GM21825 (cell line): ENCODE measurements at regions not wholly inside any gene's neighbourhood (a gene's known extent, or its start where the extent isn't known, plus 50 kb on each side); places are given as distances from the start of the nearest gene placed in this dataset.

Source experiments
- ATAC-seq: cut with Tn5 transposase; IDR thresholded peaks from one replicate; pipeline ENCODE4 v1.9.1; 2021; ENCODE audit warnings: mild to moderate bottlenecking, moderate library complexity; ENCODE audit not compliant: unreplicated experiment

DNA sequence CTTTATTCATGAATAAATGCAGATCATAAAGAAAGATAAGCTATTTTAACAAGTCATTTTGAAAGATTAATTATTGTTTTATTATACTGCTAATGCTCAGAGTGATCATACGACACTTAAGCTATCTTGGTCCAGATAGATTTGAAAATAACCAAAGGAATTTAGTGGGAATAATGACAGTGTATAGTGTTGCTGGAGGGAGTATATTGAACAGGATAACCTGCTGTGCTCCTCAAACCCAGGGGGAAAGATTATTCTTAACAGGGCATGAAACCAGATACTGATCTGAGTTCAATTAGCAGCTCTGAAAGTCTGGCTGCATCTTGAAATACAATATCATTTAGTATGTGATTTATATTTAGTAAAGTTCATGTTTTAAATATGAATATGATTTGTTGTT lies 216.3 kb upstream of the ITGA4 start:
- no peak for ATAC-seq

DNA sequence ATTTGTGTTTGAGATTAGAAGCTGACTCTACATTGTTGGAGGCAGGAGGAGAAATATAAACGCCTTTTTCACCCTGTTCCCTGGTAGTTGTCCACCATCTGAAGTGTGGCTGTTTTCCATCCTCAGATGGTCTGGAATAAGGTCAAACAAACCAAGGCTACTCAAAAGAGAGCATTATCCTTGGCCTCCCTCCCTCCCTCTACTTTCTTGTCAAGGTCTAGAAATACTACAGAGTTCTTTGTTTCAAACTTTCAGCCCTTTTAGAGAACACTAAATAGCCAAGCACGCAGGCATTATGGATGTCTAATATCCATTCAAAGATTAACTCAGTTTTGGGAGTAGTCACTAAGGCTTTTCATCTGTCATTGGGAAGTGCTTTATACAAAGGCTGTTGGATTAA lies 215.8 kb upstream of the ITGA4 start:
- ATAC-seq, result no peak

DNA sequence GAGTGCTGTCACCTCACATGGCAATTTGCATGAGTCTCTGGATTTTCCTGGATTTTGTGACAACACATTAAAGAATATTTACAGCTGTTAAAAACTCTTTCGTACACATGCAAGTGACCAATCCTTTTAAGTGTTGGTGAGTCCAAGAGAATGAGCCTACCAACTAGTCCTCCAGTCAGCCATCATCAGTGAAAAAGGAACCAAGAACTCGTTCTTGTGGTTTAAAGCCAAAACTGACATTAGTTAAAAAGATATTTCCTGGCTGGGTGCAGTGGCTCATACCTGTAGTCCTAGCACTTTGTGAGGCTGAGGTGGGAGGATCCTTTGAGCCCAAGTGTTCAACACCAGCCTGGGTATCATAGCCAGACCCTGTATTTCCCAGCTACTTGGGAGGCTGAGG lies 215.4 kb upstream of the ITGA4 start:
- ATAC-seq, result peak; percentile 96

DNA sequence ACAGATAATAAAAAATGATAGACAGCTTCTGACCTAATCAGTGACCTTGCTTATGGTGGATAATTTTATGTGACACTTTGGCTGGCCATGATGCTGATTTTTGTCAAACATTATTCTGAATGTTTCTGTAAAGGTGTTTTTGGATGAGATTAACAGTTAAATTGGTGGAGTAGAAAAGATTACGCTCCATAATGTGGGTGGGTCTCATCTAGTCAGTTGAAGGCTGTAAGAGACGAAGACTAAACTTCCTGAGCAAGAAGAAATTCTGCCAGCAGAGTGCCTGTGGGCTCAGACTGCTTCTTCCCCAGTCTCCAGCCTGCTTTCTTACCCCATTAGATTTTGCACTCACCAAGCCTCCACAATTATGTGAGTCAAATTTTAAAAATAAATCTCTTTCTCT lies 214.9 kb upstream of the ITGA4 start:
- ATAC-seq, result no peak

DNA sequence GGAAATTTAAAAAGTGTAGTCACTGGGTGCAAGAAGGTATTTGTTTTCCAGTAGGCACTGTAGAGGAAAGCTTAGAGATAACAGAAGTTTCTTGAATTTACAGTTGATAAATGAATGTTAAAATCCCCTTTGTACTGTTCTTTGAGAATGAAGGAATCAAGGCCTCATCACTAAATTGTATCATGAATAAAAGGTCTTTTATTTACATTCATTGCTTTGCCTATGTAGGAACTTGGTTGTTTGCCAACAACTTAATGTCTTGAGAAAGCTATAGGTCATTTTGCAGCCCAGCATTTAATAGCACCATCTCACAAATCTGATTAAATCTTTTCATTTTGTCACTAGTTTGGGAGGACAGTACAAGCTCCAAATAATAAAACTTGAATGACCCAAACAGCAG lies 213.9 kb upstream of the ITGA4 start:
- ATAC-seq, result no peak

DNA sequence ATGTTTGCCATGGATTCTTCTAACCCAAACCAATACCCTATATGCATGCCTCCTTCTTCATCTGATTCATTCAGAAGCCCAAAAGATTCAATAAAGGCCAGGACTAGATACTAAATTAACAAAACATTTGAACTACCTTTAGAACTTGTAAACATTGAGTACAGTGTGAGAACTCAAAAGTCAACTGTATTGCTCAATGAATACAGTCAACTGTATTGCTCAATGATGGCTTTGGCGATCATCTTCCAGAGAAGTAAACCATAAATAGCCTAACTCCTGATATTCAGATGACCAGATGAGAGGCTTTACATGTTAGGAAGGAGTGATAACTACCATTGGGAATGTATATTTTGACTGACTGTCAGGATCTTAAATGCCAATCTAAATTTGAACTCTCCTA lies 206.5 kb upstream of the ITGA4 start:
- no peak for ATAC-seq

DNA sequence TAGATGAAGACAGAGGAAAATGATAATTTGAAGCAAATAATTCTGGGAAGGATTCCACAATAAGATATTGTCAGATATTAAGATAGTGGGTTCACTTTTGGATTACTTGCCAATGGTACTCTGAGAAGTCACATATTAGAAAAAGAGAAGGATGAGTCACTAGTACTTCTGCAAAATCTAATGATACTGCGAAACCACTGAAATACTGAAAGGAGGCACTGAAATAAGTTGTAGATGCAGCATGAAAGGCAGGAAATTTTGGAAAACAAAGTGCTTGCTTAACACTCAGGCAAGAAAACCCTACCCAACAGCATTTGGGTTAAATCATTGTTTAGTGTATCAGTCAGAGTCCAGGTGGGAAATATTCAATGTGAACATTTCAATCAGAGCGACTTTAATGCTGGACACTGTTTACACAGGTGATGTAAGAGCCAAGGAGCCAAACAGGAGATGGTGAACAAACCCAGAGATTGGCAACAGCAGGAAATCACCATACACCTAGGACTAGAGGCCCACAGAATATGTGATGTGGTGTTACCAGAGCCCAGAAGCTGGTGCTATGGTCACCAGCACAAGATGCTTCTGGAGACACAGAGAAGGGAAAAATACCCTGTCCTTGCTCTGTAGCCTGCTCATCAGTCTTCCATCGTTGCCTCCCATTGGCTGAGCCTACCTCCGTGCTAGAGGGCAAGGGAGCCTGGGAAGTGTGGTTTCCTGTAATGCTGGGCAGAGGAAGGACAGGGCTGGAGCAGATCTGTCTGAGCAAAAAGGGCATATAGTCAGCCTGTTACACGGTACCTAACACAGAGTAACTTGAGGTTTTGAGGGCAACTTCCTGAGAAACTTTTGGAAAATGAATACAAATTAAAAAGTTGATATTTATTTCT lies 204.7 kb upstream of the ITGA4 start:
- no peak for ATAC-seq

DNA sequence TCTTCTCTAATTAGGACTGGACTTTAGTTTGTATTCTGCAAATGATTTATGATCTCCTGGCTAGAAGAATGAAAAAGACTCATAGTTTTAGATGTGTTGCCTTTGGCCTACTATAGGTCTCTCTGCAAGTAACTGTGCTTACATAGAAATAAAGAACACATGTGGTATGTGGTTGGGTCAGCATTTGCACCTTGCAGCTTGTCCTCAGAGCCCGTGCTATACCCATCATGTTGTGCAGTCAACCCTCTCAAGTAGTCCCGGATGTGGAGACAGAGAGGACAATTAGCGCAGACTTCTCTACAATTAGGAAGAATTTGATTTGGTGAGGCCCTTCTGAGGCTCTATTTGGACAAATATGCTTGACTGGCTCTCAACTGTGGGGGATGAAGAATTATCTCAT lies 203.7 kb upstream of the ITGA4 start:
- no peak for ATAC-seq

DNA sequence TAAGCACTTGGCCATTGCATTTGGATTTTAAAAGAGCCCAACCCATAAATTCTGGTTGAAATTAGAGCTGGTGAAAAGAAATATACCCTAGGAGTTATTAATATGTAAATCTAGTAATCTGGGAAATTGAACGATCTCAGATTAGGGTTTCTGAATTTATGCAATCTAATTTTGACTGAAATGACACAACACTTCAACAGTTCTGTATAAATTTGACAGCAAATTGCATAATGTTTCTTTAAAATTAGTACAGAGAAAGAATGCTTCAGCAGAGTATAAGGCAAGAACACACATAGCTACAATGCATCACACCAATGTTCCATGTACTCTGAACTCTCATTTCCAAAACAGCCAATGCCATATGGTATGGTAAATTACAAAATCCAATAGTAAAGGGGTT lies 201.5 kb upstream of the ITGA4 start:
- no peak for ATAC-seq

DNA sequence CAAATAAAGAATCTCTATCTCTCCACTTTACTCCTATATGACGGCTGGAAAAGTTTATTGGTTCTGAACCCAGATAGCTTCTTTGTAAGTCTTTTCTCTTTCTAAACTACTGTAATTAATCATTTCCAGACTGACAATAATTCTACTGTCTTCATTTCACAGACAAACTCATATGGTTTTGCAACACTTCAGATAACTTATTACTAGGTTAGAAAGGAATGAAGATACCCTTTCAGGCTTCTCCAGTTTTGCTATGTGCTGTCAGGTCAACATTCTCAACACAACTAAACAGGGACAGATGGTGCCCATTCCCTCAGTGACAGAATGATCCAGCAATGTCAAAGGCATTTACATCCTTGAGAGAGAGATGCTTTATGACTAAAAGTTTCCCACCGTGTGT lies 198.5 kb upstream of the ITGA4 start:
- ATAC-seq, result no peak

DNA sequence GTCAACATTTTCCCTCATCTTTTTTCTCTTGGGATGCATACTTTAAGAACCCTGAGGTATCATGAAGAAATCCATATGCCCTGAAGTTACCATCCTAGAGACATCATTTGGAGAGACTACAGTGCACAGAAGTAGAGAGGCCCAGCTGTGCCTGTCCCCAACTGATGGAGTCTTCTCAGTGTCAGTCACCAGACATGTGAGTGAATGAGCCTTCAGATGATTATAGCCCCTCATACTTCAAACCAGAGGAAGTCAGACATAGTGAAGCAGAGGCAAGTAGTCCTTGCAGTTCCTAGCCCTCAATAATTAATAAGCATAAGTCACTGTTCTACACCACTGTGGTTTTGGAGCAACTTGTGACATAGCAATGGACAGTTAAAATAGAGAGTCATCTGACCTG lies 194.4 kb upstream of the ITGA4 start:
- no peak for ATAC-seq

DNA sequence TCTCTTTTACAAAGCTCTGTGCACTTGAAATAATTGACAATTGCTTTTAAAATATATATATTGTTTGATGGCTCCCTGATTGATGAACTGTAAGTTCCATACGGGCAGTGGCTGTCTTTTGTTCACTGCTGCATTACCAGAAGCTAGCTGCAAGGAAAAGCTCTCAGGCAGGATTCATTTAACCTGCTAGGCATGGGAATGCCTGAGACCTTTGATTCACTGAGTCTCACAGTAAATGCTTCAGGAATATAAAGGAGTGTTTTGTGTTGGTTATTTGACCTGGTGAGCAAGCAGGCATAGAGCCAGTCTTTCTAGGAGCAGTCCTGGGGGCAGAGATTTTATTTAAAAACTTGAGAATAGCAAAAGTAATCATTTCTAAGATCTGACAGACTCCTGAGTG lies 193.2 kb upstream of the ITGA4 start:
- no peak for ATAC-seq

DNA sequence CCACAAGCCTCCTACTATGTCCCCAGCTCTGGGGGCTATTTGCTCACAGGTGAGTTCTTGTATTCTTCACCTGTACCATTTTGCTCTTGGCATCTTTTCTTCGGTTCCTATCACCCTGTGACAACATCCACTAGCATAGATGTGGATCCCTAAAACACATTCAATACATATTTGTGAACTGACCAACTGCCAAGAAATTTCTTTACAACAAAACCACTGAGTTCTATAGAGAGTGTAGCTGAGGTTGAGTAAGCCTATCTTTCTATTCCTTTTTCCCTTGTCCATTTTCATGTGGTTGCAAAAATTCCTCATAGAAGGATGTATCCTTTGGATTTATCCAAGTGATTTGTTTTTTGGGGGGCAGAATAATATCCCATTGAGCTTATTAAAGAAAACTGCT lies 192.7 kb upstream of the ITGA4 start:
- no peak for ATAC-seq

DNA sequence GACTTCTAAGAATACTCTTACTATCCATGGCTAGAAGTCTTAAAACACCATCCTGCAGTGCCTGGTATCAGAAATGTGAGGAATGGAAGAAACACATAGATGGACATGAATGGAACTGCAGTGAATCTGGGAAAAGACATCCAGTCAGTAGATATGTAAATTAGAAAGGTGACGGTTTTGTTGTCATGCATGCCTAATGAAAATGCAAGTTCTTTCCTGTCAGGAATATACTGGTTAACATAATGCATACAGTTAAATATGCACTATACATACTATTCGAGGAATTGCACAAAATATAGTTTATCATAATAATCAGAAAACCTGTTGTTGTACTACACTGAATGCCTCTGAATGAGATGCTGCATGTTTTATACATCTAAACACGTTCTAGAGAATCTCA lies 190.6 kb upstream of the ITGA4 start:
- no peak for ATAC-seq

DNA sequence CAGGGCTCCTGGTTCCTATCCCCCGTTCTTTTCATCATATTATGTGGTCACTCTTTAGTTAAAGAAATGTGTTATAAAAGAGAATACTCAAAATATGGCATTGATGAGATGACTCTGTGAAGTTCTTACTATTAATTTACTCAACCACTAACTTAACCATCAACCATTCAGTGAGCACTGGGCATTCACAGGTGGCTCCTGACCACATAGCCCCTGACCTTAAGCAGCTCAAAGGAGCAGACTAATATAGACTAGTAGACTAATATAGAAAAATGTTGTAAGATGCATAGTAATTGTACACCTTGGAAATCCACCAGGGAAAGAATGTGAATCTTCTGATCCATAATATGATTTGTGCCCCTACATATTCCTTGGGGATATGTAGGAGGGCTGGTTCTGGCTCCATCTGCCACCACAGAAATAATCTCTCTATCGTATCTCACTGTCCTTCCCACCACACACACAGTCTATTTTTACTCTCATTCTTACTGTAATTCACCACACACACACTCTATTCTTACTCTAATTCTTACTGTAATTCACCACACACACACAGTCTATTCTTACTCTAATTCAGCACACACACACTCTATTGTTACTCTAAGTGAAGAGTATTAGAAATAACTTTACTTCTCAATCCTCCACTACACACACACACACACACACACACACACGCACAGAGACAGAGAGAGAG lies 188.9 kb upstream of the ITGA4 start:
- no peak for ATAC-seq

DNA sequence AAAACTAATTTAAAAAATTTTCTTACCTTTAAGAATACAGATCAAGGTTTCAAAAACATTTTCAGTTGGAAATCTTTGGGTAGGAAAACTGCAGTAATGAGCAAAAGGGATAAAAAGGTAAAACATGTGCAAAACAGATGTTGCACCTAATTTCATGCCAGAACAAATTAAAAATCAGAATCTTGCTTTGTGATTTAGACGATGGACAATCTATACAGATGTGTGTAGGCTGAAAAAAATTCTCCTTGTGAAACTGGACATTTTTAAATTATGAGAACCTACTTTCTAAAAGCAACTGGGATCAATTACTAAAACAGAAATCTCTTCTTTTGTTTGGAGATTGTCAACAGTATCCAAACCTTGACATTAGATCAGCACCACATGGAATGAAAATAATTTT lies 183.2 kb upstream of the ITGA4 start:
- no peak for ATAC-seq

DNA sequence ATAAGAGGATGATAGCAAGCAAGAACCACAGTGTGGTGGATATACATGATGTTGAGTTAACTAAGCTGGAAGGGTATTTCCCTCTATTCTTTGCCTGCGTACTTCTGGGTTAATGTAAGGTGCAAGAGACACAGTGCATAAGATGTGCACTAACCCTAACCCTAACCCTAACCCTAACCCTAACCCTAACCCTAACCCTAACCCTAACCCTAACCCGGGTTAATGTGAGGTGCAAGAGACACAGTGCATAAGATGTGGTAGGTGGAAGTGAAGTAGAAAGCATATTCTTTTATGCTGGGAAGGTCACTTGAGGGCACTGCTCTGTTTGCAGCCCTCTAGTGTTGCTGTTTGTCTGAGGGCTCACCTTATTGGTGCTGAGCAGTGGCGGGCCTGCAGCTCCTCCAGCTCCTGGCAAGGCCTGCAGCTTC lies 181.5 kb upstream of the ITGA4 start:
- ATAC-seq, result no peak

DNA sequence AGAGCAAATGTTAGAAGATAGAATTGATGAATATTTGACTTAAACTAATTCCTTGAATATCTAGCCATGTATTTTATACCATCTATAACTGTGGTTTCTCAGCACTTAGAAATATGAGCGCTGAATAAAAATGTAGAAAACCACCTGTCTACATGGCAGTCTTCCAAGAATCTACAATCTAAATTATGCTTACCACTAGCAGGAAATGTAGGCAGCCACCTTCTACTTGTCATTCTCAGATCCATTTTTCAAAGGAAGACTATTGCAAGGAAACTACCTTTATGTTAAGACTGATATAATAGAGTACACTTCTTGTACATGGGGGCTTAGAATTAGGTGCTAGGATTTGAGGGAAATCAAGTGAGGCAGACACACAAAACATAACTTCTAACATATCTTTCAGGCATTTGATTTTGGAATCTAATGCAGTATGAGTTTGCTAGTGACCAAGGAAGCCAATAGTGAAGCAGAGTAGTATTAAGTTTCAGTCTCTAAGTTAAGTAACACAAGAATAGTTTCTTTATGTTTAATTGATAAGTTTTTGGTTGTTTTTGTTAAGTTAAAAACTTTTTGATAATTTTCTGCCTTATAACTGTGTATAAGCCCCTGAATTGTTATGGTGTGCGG lies 175.9 kb upstream of the ITGA4 start:
- ATAC-seq, result no peak

DNA sequence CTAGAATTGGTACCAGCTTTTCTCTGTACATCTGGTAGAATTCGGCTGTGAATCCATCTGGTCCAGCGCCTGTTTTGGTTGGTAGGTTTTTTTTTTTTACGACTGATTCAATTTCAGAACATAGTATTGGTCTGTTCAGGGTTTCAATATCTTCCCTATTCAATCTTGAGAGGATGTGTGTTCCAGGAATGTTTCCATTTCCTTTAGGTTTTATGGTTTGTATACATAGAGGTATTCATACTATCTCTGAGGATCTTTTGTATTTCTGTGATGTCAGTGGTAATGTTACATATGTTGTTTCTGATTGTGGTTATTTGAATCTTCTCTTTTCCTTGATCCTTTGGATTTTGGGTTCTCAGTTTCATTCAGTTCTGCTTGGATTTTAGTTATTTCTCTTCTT lies 172.1 kb upstream of the ITGA4 start:
- no peak for ATAC-seq

DNA sequence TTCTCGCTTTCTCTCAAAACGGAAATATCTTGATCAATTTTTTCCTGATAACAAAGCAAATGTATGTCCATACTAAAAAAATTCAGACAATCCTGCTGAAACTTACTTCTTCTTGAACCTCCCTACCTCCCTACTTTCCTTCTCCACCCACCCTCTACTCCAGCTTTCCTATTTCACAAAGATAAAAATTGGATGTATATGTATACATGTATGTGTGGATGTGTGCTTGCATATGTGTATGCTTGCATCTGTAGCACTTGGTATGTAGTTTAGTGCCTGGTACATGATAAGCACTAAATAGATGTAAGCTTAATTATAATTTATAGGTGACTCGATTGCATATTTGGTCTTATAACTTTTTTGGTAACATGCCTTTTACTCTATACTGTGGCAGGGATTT lies 167.5 kb upstream of the ITGA4 start:
- no peak for ATAC-seq

DNA sequence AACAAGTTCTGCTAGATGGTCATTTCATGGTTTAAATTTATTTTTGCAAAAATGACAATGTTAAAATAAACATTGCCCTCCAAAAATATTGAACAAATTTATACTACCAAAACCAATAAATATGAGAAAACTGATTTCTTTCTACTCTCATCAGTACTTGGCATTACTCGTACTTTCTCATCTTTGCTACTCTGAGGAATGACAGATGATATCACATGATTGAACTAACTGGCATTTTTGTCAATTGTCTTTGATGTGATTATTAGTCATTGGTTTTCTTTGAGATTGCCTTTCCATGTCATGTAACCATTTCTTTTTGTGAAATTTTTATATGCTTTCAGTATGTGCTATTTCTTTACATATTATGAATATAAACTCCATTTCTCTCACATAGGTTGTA lies 167.0 kb upstream of the ITGA4 start:
- no peak for ATAC-seq

DNA sequence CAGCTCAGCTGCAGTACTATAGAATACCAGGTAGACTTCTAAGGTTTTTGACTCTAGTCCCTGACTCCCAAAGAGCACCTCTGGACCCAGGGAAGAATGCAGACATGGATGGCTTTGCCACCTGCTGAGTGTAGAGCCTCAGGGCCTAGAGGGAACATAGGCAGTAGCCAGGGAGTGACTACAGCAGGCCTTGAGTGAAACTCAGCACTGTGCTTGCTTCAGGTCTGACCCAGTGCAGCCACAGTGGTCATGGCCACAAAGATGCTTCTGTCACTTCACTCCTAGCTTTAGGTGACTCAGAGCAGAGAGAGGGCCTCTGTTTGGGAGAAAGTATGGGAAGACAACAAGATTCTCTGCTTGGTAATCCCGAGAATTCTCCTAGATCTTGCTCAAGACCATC lies 162.2 kb upstream of the ITGA4 start:
- no peak for ATAC-seq
